ENCODE measurements at regions not wholly inside any gene's neighbourhood (a gene's known extent, or its start where the extent isn't known, plus 50 kb on each side); places are given as distances from the start of the nearest gene placed in this dataset.

GRCh38 chr7:85954961-85955360 is 688.7 kb upstream of the GRM3 start:
- no peaks in the 10 kb centered on the region for H3K27me3 ChIP-seq
- no peaks in the 10 kb centered on the region for H3K4me1 ChIP-seq
- H3K36me3 ChIP-seq: no peaks in the 10 kb centered on the region
- no peak for TF ChIP-seq POLR2AphosphoS5 (IDR thresholded peaks at IDR 0.05)
- no peak for TF ChIP-seq POLR2A (IDR thresholded peaks at IDR 0.05)
- no peak for TF ChIP-seq EP300 (IDR thresholded peaks at IDR 0.05)
- TF ChIP-seq CTCF (IDR thresholded peaks at IDR 0.05): no peak
- WGBS, 5 donors: 45 to 53% (median 50%) methylated on average over 3 of the region's 3 CpGs
- no peak overlapping the region for H3K27ac ChIP-seq
- peaks cover 0 to 5% (median 0%) of the 10 kb centered on the region in 4 donors for H3K9me3 ChIP-seq
- intact Hi-C loops (cut with DNase I; ENCODE audit: low total_unique reads): no loop called here
- H3K4me3 ChIP-seq: no peak overlapping the region
- DNase-seq: no peak

GRCh38 chr7:85950871-85951270 is 692.8 kb upstream of the GRM3 start:
- Histone ChIP-seq H3K27me3 (no peaks in the 10 kb centered on the region), H3K9me3 (peaks cover 0 to 25% (median 10%) of the 10 kb centered on the region in 4 donors), H3K36me3 (no peaks in the 10 kb centered on the region), H3K4me3 (no peak overlapping the region), H3K27ac (no peak overlapping the region), H3K4me1 (no peaks in the 10 kb centered on the region)
- TF ChIP-seq POLR2A (IDR thresholded peaks at IDR 0.05) (no peak), EP300 (IDR thresholded peaks at IDR 0.05) (no peak), POLR2AphosphoS5 (IDR thresholded peaks at IDR 0.05) (no peak), CTCF (IDR thresholded peaks at IDR 0.05) (no peak)
- intact Hi-C loops (cut with DNase I; ENCODE audit: low total_unique reads): no loop called here
- 42 to 63% (median 59%) methylated on average over 1 of the region's 1 CpG for WGBS, 5 donors
- DNase-seq: no peak

- WGBS, 5 donors: 79 to 87% (median 83%) methylated on average over 3 of the region's 3 CpGs
- intact Hi-C loops (cut with DNase I; ENCODE audit: low total_unique reads): no loop called here
Observed at GRCh38 chr7:85950418-85950817, 693.3 kb upstream of the GRM3 start.

GRCh38 chr7:85947767-85948166 is 695.9 kb upstream of the GRM3 start:
- Histone ChIP-seq H3K9me3 (peaks cover 0 to 25% (median 10%) of the 10 kb centered on the region in 4 donors), H3K36me3 (no peaks in the 10 kb centered on the region), H3K4me3 (no peak overlapping the region), H3K4me1 (no peaks in the 10 kb centered on the region), H3K27ac (no peak overlapping the region), H3K27me3 (no peaks in the 10 kb centered on the region)
- intact Hi-C loops (cut with DNase I; ENCODE audit: low total_unique reads): no loop called here
- no peak for TF ChIP-seq POLR2A (IDR thresholded peaks at IDR 0.05)
- no peak for TF ChIP-seq POLR2AphosphoS5 (IDR thresholded peaks at IDR 0.05)
- no peak for TF ChIP-seq CTCF (IDR thresholded peaks at IDR 0.05)
- no peak for TF ChIP-seq EP300 (IDR thresholded peaks at IDR 0.05)
- DNase-seq: no peak

More at GRCh38 chr7:85950418-85950817, 693.3 kb upstream of the GRM3 start:
- no peaks in the 10 kb centered on the region for H3K27me3 ChIP-seq
- DNase-seq: no peak
- H3K36me3 ChIP-seq: no peaks in the 10 kb centered on the region
- no peaks in the 10 kb centered on the region for H3K4me1 ChIP-seq
- H3K9me3 ChIP-seq: peaks cover 0 to 25% (median 10%) of the 10 kb centered on the region in 4 donors
- TF ChIP-seq POLR2AphosphoS5 (IDR thresholded peaks at IDR 0.05) (no peak), EP300 (IDR thresholded peaks at IDR 0.05) (no peak), POLR2A (IDR thresholded peaks at IDR 0.05) (no peak), CTCF (IDR thresholded peaks at IDR 0.05) (no peak)
- no peak overlapping the region for H3K27ac ChIP-seq
- H3K4me3 ChIP-seq: no peak overlapping the region
